ENCODE measurements at regions not wholly inside any gene's neighbourhood (a gene's known extent, or its start where the extent isn't known, plus 50 kb on each side); places are given as distances from the start of the nearest gene placed in this dataset.

DNA sequence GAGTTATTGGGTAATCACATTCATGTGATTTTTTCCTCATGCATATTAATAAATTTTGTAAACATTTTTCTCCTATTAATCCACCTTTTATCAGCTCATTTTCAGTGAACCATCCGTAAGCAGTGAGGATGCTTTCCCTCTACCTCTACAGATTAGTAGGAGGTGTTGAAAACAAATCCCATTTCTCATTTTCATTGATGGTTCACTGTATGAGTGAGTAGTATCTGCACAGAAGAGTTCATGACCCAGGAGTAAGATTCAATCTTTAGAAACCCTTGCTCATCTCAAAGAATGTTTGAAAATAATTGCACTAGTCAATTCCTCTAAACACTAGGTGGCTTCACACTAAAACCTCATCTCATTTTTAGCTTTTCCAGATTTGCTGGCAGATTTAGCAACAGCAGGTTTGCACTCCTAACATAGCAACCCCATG lies 440.0 kb downstream of the HAO1 start:
- POLR2A ChIA-PET, result no interaction called here
- no peak for TF ChIP-seq ZNF473 (tag by site-specific recombination; IDR thresholded peaks at IDR 0.05)
- TF ChIP-seq ZNF544 (tag by site-specific recombination; IDR thresholded peaks at IDR 0.05), result no peak
- no peak for TF ChIP-seq ZNF660 (tag by site-specific recombination; IDR thresholded peaks at IDR 0.05)
- no peak for TF ChIP-seq ZIC2 (tag by site-specific recombination; IDR thresholded peaks at IDR 0.05)
- TF ChIP-seq, protein P1, sequence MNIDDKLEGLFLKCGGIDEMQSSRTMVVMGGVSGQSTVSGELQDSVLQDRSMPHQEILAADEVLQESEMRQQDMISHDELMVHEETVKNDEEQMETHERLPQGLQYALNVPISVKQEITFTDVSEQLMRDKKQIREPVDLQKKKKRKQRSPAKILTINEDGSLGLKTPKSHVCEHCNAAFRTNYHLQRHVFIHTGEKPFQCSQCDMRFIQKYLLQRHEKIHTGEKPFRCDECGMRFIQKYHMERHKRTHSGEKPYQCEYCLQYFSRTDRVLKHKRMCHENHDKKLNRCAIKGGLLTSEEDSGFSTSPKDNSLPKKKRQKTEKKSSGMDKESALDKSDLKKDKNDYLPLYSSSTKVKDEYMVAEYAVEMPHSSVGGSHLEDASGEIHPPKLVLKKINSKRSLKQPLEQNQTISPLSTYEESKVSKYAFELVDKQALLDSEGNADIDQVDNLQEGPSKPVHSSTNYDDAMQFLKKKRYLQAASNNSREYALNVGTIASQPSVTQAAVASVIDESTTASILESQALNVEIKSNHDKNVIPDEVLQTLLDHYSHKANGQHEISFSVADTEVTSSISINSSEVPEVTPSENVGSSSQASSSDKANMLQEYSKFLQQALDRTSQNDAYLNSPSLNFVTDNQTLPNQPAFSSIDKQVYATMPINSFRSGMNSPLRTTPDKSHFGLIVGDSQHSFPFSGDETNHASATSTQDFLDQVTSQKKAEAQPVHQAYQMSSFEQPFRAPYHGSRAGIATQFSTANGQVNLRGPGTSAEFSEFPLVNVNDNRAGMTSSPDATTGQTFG (tag by site-specific recombination; IDR thresholded peaks at IDR 0.05; ENCODE audit: borderline replicate concordance), result no peak
- TF ChIP-seq GLI2 (tag by site-specific recombination; IDR thresholded peaks at IDR 0.05; ENCODE audit: borderline replicate concordance, low read depth), result no peak
- TF ChIP-seq, protein P2, sequence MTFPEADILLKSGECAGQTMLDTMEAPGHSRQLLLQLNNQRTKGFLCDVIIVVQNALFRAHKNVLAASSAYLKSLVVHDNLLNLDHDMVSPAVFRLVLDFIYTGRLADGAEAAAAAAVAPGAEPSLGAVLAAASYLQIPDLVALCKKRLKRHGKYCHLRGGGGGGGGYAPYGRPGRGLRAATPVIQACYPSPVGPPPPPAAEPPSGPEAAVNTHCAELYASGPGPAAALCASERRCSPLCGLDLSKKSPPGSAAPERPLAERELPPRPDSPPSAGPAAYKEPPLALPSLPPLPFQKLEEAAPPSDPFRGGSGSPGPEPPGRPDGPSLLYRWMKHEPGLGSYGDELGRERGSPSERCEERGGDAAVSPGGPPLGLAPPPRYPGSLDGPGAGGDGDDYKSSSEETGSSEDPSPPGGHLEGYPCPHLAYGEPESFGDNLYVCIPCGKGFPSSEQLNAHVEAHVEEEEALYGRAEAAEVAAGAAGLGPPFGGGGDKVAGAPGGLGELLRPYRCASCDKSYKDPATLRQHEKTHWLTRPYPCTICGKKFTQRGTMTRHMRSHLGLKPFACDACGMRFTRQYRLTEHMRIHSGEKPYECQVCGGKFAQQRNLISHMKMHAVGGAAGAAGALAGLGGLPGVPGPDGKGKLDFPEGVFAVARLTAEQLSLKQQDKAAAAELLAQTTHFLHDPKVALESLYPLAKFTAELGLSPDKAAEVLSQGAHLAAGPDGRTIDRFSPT (tag by site-specific recombination; IDR thresholded peaks at IDR 0.05), result no peak
- no peak for TF ChIP-seq ZNF501 (tag by site-specific recombination; IDR thresholded peaks at IDR 0.05)
- no peak for TF ChIP-seq TCF7L2 (IDR thresholded peaks at IDR 0.05; ENCODE audit: borderline replicate concordance, low read depth, low read length)
- no peak for TF ChIP-seq MEIS1 (CRISPR knock-in tag; IDR thresholded peaks at IDR 0.05; ENCODE audit: borderline replicate concordance)
- no peak for TF ChIP-seq ZFHX2 (tag by site-specific recombination; conservative IDR thresholded peaks at IDR 0.05)
- no peak for TF ChIP-seq ZNF776 (tag by site-specific recombination; IDR thresholded peaks at IDR 0.05; ENCODE audit: borderline replicate concordance)
- TF ChIP-seq, protein P3, sequence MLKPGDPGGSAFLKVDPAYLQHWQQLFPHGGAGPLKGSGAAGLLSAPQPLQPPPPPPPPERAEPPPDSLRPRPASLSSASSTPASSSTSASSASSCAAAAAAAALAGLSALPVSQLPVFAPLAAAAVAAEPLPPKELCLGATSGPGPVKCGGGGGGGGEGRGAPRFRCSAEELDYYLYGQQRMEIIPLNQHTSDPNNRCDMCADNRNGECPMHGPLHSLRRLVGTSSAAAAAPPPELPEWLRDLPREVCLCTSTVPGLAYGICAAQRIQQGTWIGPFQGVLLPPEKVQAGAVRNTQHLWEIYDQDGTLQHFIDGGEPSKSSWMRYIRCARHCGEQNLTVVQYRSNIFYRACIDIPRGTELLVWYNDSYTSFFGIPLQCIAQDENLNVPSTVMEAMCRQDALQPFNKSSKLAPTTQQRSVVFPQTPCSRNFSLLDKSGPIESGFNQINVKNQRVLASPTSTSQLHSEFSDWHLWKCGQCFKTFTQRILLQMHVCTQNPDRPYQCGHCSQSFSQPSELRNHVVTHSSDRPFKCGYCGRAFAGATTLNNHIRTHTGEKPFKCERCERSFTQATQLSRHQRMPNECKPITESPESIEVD (tag by site-specific recombination; IDR thresholded peaks at IDR 0.05), result no peak
- no peak for TF ChIP-seq ZNF248 (tag by site-specific recombination; IDR thresholded peaks at IDR 0.05)
- TF ChIP-seq, protein P4, sequence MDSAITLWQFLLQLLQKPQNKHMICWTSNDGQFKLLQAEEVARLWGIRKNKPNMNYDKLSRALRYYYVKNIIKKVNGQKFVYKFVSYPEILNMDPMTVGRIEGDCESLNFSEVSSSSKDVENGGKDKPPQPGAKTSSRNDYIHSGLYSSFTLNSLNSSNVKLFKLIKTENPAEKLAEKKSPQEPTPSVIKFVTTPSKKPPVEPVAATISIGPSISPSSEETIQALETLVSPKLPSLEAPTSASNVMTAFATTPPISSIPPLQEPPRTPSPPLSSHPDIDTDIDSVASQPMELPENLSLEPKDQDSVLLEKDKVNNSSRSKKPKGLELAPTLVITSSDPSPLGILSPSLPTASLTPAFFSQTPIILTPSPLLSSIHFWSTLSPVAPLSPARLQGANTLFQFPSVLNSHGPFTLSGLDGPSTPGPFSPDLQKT (IDR thresholded peaks at IDR 0.05; ENCODE audit: borderline replicate concordance, low read depth, low read length), result no peak
- TF ChIP-seq OSR2 (tag by site-specific recombination; IDR thresholded peaks at IDR 0.05), result no peak
- no peak for TF ChIP-seq ZNF16 (tag by site-specific recombination; IDR thresholded peaks at IDR 0.05; ENCODE audit: low read depth)
- TF ChIP-seq MYNN (tag by site-specific recombination; IDR thresholded peaks at IDR 0.05; ENCODE audit: borderline replicate concordance), result no peak
- TF ChIP-seq, protein P5, sequence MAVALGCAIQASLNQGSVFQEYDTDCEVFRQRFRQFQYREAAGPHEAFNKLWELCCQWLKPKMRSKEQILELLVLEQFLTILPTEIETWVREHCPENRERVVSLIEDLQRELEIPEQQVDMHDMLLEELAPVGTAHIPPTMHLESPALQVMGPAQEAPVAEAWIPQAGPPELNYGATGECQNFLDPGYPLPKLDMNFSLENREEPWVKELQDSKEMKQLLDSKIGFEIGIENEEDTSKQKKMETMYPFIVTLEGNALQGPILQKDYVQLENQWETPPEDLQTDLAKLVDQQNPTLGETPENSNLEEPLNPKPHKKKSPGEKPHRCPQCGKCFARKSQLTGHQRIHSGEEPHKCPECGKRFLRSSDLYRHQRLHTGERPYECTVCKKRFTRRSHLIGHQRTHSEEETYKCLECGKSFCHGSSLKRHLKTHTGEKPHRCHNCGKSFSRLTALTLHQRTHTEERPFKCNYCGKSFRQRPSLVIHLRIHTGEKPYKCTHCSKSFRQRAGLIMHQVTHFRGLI (tag by site-specific recombination; IDR thresholded peaks at IDR 0.05), result no peak
- TF ChIP-seq, protein P6, sequence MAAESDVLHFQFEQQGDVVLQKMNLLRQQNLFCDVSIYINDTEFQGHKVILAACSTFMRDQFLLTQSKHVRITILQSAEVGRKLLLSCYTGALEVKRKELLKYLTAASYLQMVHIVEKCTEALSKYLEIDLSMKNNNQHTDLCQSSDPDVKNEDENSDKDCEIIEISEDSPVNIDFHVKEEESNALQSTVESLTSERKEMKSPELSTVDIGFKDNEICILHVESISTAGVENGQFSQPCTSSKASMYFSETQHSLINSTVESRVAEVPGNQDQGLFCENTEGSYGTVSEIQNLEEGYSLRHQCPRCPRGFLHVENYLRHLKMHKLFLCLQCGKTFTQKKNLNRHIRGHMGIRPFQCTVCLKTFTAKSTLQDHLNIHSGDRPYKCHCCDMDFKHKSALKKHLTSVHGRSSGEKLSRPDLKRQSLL (tag by site-specific recombination; IDR thresholded peaks at IDR 0.05), result no peak

More for the DNA sequence above, 440.0 kb downstream of the HAO1 start:
- no peak overlapping the region for H3K27ac ChIP-seq (ENCODE audit: extremely low read depth, low read depth, low read length)
- no peak overlapping the region for H3K4me3 ChIP-seq (ENCODE audit: low read depth, low read length)
- H3K36me3 ChIP-seq (ENCODE audit: control insufficient read depth in 2 of 2, insufficient read depth in 1 of 2, low read length in 2 of 2), result no peaks in the 10 kb centered on the region
- H3K4me1 ChIP-seq (ENCODE audit: control insufficient read depth, insufficient read depth, low read length), result no peaks in the 10 kb centered on the region
- H3K9me3 ChIP-seq (ENCODE audit: control insufficient read depth, insufficient read depth, low read depth, low read length), result no peaks in the 10 kb centered on the region
- CTCF ChIA-PET, result no interaction called here
